Mucosa of descending colon (tissue), 3 donors: ENCODE measurements at regions not wholly inside any gene's neighbourhood (a gene's known extent, or its start where the extent isn't known, plus 50 kb on each side); places are given as distances from the start of the nearest gene placed in this dataset.

Source experiments
- ATAC-seq: fragments of 200-7000 bp; cut with Tn5 transposase; one replicate; pipeline ENCODE4 v1.9.1; 2020; ENCODE audit warnings: mild to moderate bottlenecking, moderate library complexity
- DNase-seq, 3 donors: peaks; one replicate each; pipeline ENCODE4 v3.0.0-alpha.2; 2020
- H3K36me3 ChIP-seq: fragments of 200-600 bp; one replicate; pipeline ENCODE4 v1.8.0; 2021; ENCODE audit warnings: low read depth, mild to moderate bottlenecking
- H3K4me1 ChIP-seq: fragments of 200-600 bp; one replicate; pipeline ENCODE4 v1.8.0; 2021; ENCODE audit warnings: low read depth, mild to moderate bottlenecking
- H3K4me3 ChIP-seq: fragments of 200-600 bp; one replicate; pipeline ENCODE4 v1.8.0; 2021; ENCODE audit warnings: mild to moderate bottlenecking
- H3K9me3 ChIP-seq: fragments of 200-600 bp; one replicate; pipeline ENCODE4 v1.8.0; 2021; ENCODE audit warnings: mild to moderate bottlenecking
- intact Hi-C, 2 donors: fragments of 100-400 bp; cut with DNase I in 1 of 2; cut with micrococcal nuclease in 1 of 2; formaldehyde crosslinking; loops; one replicate each; pipeline versions ENCODE4 v1.11.0 to v1.11.1; 2022; cut with DNase I, micrococcal nuclease
- TF ChIP-seq, protein P1 (sequence below): fragments of 200-600 bp; IDR thresholded peaks from one replicate; pipeline ENCODE4 v1.8.0; 2022; ENCODE audit warnings: antibody characterized with exemption, mild to moderate bottlenecking
- donor health status: DM: no; HTN: no; CAD: no; lungs with moderate emphysema.
- donor health status: DM: no; HTN: no; CAD: no.
- donor health status: DM: no; HTN: yes; CAD: no.

DNA sequence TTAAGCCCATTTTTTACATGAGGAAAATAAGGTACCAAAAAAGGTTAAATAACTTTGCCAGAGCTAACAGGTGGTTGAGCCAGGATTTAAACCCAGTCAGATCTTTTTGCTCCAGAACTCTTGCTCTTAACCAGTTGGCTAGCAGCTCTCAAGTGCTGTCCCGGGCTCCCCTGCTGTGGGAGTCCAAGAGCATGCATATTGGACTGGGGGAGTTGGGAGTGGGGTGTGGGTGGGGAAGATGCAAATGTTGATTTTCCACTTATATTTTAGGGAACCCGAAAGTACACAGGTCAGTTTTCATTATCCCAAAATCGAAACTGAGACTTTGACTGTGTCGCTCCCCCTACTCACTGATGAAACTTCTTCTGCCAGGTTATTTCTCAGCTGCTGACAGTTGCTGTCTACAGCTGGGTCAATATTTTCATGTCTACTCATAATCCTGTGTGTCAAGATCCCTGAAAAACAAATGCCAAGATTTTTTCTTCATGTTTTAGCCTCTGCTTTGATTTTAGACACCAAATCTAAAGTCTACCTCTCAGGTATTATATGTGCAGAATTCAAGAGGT is 172.3 kb upstream of the TMPO start:
- DNase-seq (no peak), ATAC-seq (no peak)
- intact Hi-C loops = no loop called here
- H3K9me3 ChIP-seq = no peaks in the 10 kb centered on the region
- H3K4me1 ChIP-seq = no peaks in the 10 kb centered on the region
- TF ChIP-seq, protein P1, sequence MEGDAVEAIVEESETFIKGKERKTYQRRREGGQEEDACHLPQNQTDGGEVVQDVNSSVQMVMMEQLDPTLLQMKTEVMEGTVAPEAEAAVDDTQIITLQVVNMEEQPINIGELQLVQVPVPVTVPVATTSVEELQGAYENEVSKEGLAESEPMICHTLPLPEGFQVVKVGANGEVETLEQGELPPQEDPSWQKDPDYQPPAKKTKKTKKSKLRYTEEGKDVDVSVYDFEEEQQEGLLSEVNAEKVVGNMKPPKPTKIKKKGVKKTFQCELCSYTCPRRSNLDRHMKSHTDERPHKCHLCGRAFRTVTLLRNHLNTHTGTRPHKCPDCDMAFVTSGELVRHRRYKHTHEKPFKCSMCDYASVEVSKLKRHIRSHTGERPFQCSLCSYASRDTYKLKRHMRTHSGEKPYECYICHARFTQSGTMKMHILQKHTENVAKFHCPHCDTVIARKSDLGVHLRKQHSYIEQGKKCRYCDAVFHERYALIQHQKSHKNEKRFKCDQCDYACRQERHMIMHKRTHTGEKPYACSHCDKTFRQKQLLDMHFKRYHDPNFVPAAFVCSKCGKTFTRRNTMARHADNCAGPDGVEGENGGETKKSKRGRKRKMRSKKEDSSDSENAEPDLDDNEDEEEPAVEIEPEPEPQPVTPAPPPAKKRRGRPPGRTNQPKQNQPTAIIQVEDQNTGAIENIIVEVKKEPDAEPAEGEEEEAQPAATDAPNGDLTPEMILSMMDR = no peak
- no peaks in the 10 kb centered on the region for H3K36me3 ChIP-seq
- no peak overlapping the region for H3K4me3 ChIP-seq

DNA sequence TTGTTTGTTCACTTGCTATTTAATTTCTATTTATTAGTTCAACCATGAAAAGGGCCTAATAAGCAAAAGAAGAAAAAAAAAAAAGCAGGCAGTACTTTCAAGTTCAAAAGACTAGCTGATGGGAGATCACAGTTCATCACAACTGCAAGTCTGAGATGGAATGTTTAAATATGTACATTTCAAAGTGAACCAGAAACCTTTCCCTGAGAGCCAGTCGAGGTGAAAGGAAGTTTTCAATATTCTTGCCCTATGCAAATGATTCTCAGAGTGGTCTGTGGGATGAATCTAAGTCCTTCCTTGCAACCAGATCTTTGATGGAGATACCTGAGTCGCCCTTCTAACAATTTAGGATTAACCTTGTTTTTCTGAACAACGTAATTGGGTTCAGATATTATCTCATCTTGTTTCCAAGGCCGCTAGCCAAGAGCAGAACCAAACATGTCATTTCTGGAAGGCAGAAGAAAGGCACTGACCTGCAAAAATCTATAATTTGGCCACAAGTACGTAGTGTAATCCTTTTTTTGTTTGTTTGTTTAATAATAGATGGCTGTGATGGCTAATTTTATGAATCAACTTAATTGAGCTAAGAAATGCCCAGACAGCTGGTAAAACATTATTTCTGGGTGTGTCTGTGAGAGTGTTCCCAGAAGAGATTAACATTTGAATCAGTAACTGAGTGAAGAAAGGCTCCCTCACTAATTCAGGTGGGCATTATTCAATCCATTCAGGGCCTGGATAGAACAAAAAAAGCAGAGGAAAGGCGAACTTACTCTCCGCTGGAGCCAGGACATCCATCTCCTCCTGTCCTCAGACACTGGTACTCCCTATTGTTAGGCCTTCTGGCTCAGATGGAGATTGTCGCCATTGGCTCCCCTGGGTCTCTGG is 171.1 kb upstream of the TMPO start:
- no peak for ATAC-seq
- Histone ChIP-seq H3K4me3 (no peak overlapping the region), H3K4me1 (no peaks in the 10 kb centered on the region), H3K36me3 (no peaks in the 10 kb centered on the region), H3K9me3 (no peaks in the 10 kb centered on the region)
- intact Hi-C loops = no loop called here
- DNase-seq = no peak
- TF ChIP-seq, protein P1 = no peak

DNA sequence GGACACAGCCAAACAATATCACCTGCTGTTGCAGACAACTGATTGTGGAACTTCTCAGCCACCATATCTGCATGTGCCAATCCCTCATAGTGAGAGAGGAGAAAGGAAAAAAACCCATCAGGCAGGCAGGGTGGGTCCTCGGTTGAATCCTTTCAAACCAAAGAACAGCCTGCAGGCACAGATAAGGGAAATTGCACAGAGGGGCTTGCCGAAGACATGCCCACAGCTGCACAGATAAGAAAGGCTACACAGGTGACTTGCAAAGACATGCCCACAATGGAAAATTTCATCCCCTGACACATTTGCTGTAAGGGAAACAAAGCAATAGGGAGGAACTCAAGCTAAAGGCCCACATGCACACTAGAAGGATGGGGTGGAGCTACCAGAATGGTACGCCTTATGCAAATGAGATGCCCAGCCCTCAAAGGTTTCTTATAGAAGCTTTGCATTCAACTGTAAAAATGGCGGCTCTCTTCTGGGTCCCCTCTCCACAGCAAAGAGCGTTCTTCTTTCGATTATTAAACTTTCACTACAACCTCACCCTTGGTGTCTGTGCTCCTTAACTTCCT is 170.0 kb upstream of the TMPO start:
- no peak for DNase-seq
- TF ChIP-seq, protein P1 = no peak
- H3K4me1 ChIP-seq = no peaks in the 10 kb centered on the region
- intact Hi-C loops = no loop called here
- no peaks in the 10 kb centered on the region for H3K36me3 ChIP-seq
- no peak for ATAC-seq
- H3K4me3 ChIP-seq = no peak overlapping the region
- no peaks in the 10 kb centered on the region for H3K9me3 ChIP-seq

DNA sequence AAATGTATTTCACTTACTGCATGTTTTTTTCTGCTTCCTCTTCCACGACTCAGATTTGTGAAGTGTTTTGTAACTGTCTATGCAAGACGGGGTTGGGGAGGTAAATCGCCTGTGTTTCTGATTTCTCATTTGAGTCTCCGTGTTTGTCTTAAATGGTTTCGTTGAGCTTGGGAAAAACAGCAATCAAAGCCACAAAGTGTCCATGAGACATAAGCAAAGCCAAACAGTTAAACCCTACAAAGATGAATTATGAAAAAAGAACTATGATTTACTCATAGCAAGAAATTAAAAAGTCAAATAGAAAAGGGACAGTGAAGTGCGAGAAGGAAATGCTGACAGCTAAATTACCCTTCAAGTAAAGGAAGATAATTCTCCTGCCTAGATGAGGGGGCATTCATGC is 164.3 kb upstream of the TMPO start:
- Histone ChIP-seq H3K9me3 (no peaks in the 10 kb centered on the region), H3K4me3 (no peak overlapping the region), H3K4me1 (no peaks in the 10 kb centered on the region), H3K36me3 (no peaks in the 10 kb centered on the region)
- no peak for ATAC-seq
- TF ChIP-seq, protein P1 = no peak
- DNase-seq = no peak
- intact Hi-C loops = no loop called here

DNA sequence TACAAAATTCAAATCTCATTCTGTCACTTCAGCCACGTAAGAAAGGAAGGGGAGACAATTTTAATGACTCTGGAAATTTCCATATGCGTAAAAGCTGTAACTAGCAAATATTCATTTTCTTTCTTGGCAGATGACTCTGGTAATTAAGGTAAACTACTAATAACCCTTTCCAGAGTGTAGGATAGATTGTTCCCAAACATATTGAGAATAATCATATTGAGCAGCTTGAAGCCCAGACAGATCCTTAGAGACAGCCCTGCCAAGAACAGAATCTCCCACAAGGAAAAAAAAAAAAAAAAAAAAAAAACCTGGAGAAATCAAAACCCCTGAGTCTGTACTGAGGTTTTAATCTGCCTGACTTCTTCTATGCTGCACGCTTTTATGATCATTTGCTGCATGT is 163.6 kb upstream of the TMPO start:
- intact Hi-C loops = no loop called here
- no peaks in the 10 kb centered on the region for H3K4me1 ChIP-seq
- TF ChIP-seq, protein P1 = no peak
- H3K36me3 ChIP-seq = no peaks in the 10 kb centered on the region
- DNase-seq (no peak), ATAC-seq (no peak)
- H3K4me3 ChIP-seq = no peak overlapping the region
- H3K9me3 ChIP-seq = no peaks in the 10 kb centered on the region
